Activated CD4-positive, alpha-beta T cell treated with anti-CD3 and anti-CD28 coated beads, Interleukin-2, Interleukin-4, amounts not matched to agents 100 ng/mL and 50 ng/mL, durations not matched to agents 16 hours and 8 hours (primary cell): ENCODE measurements at regions not wholly inside any gene's neighbourhood (a gene's known extent, or its start where the extent isn't known, plus 50 kb on each side); places are given as distances from the start of the nearest gene placed in this dataset.

ENCODE experiments used
- DNase-seq: peaks from one replicate; pipeline ENCODE4 v3.0.0-alpha.2; 2020; ENCODE audit warnings: low spot score

- no peak for DNase-seq
These were observed 95.4 kb upstream of the KLHL25 start for GRCh38 chr15:85889956-85890619.

DNA sequence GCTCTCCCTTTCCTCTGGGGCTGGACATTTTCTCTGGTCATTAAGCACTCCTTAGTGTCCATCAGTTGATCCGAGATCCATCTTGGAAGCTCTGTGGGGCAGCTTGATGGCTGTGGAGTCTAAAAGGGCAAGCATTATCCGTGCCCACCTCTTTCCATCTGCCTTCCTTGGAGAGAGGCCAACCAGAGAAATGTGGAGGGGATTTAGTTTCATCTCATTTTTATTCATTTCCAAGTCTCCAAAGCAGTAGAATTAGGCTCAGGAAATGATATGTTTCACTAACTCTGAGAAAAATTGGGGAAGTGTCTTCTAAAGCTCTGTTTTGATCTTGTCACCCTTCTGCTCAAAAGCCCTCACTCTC lies 95.9 kb upstream of the KLHL25 start:
- DNase-seq: no peak

- no peak for DNase-seq
These were observed 96.7 kb upstream of the KLHL25 start for GRCh38 chr15:85891470-85891869.

DNA sequence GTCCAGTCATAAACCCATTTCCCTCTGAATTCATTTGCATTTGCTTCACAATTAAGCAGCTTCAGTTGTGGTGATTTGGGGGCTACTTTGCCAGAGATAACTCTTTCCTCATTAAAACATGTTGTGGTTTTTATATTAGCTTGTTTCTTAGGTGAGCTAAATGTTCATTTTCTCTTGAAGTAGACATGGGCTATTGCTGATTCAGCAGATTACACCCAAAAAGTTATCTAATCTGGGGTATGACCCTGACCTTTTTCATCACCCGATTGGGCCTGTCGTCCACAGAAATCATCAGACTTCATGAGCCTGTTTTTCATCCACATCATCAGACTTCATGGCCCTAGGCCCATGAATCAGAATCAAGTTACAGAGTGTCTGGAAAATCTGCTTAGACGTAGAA lies 97.5 kb upstream of the KLHL25 start:
- DNase-seq: no peak

DNA sequence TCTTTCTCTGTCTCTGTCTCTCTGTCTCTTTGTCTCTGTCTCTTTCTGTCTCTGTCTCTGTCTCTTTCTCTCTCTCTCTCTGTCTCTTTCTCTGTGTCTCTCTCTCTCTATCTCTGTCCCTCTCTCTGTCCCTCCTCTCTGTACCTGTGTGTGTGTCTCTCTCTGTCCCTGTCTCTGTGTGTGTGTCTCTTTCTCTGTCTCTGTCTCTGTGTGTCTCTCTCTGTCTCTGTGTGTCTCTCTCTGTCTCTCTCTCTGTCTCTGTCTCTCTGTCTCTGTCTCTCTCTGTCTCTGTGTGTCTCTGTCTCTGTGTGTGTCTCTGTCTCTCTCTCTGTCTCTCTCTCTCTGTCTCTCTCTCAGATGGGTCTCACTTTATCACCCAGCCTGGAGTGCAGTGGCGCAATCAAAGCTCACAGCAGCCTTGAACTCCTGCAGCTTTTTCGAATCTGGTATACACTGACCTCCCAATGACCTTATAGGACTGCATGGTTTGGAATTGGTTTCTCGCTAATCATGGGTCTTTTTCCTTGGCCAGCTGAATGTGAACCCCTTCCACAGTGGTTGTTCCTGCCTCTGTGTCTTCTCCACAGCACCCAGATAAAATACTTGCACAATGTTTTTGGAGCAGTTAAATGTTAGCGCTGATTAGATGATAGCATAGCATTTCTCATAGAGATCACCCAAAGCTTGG lies 102.6 kb upstream of the KLHL25 start:
- no peak for DNase-seq

DNA sequence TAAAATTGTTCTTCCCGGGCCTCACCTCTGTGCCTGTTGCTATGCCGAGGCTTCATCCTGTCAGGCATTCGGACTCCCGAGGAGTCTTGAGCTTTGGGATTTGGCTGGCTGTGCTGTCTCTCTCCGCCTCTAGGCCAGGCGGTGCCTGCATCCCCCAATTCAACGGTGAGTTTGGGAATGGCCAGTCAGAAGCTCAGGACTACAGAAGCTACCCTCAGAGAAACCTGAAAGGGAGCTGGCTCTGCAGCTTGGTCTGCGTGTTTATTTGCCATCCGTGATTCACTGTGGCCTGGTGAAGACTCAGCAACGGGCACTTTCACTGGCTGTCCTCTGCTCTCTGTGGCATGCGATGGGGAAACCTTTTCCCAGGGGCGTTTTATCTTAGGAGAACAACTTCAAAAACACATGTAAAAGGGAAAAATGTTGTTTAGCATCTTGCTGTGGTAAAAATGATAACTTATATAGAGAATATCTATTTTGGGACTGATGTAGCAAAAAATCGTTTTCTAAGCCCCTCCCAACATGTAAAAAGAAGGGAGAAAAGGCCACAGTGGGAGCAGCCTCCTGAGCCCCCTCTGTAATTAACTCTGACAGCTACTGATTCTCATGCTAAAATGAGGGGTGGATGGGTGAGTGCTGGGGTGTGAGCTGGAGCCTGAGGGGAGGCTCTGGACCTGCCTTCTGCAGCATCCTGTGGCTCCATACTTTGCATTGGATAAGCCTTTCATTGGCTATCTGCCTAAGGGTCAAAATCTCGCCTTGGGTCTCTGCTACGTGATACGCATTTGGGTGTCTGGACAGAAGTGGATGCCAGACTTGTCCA lies 103.4 kb upstream of the KLHL25 start:
- no peak for DNase-seq

GRCh38 chr15:85899927-85900326 lies 105.2 kb upstream of the KLHL25 start:
- no peak for DNase-seq

GRCh38 chr15:85905751-85906450 lies 111.2 kb upstream of the KLHL25 start:
- DNase-seq: no peak

DNA sequence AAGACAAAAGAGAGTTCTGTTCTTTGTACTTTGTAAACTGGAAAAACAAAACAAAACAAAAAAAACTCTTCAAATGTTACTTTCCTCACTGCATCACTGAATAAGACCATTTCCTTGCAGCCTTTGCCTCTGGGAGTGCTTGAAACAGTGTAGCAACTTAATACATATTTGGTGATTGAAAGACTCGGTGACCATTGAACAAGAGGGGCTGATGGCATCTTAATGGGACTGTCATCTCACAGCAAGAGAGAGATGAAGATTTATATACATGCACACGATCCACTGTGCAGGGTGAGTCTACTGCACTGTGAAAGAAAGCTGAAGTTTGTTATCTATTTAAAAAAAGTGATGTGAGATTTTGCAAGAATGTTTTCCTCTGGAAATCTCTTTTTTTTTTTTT lies 111.9 kb upstream of the KLHL25 start:
- no peak for DNase-seq

- no peak for DNase-seq
These were observed 116.1 kb upstream of the KLHL25 start for GRCh38 chr15:85910834-85911233.

DNA sequence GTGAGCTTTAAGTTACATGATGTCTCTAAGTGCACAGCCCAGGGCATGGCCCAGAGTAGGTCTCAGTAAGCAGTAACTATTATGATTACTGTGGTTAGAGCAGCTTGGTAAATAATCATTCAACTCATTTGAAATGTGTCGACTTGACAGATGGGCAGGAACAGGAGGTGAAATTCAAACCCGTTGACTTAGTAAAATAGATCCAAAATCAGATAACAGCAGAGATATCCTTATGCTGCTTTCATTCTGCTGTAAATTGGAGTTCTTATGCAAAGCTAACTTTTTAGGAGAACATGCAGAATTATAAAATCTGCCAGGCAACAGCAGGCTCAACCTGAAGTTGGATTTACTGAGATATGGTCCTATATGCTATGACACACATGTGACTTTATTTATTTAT lies 118.7 kb upstream of the KLHL25 start:
- DNase-seq: no peak

- no peak for DNase-seq
These were observed 126.2 kb upstream of the KLHL25 start for GRCh38 chr15:85920956-85921355.

DNA sequence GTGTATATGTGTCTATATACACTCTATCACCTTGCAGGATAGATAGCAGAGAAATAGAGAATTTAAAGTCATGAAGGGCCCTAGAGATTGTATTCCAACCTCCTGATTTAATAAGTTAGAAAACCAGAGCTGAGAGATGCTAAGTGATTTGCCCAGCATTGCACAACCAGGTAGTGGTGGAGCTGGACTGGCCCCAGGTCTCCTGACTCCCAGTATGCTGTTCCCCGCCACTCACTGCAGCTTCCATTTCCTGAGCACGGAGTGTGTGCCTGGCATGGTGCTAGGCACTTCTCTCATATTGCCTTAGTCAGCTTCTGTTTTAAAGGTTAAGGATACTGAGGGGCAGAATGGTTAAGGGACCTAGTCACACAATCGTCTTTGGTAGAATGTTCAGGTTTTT lies 129.4 kb upstream of the KLHL25 start:
- DNase-seq: no peak

GRCh38 chr15:85925649-85926237 lies 131.0 kb upstream of the KLHL25 start:
- DNase-seq: no peak

GRCh38 chr15:85926834-85927233 lies 132.1 kb upstream of the KLHL25 start:
- DNase-seq: no peak

DNA sequence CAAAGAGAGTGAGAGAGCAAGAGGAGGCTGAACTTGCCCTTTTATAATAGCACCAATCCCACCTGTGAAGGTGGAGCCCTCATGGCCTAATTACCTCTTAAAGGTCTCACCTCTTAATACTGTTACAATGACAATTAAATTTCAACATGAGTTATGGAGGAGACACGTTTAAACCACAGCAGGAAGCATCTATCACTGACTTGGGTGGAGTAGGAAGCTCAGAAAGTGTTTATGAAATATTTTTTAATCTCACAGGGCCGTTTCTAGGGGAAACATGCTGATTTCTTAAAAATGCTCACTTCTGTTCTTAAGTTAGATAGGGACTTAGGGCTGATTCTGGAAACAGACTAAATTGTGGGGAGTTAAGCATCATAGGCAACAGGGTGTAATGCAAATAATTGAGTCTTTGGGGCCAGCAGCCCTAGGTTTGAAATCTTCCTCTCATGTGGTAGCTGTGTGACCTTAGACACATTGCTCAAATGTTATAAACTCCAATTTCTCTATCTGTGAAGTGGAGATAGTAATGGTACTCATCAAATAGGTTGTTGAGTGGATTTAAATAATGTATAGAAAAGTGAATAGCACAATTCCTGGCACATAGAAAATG lies 133.3 kb upstream of the KLHL25 start:
- DNase-seq: no peak

DNA sequence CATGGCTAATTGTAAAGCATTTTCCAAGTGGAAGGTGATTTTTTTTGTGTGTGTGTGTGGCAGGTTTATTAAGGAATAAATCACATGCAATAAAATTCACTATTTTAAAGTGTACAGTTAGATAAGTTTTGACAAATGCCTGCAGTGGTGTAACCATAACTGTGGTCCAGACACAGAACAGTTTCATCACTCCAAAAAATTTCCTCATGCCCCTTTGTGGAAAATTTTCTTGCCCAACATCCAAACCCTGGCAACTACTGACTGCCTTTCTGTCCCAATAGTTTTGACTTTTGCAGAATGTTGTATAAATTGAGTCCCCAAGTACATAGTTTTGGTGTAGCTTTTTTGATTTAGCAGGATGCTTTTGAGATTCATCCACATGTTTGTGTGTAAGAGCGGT lies 135.1 kb upstream of the KLHL25 start:
- no peak for DNase-seq

- DNase-seq: no peak
These were observed 137.7 kb upstream of the KLHL25 start for GRCh38 chr15:85932391-85932790.

GRCh38 chr15:85934691-85935090 lies 140.0 kb upstream of the KLHL25 start:
- DNase-seq: no peak

GRCh38 chr15:85935182-85935581 lies 140.5 kb upstream of the KLHL25 start:
- no peak for DNase-seq

GRCh38 chr15:85937661-85938060 lies 142.0 kb upstream of the AGBL1 start:
- DNase-seq: no peak
